GM10248 (cell line): ENCODE measurements at regions not wholly inside any gene's neighbourhood (a gene's known extent, or its start where the extent isn't known, plus 50 kb on each side); places are given as distances from the start of the nearest gene placed in this dataset.

Experiments
- CTCF ChIA-PET: fragments of 300-600 bp; sonication (Branson Sonifier 250); formaldehyde crosslinking; extraction: SDS; loops from one replicate; lab custom pipeline; 2021; ENCODE audit warnings: antibody characterized with exemption; lab: Yijun Ruan, JAX
- POLR2A ChIA-PET: fragments of 350-650 bp; sonication (Branson Sonifier 250); formaldehyde crosslinking; extraction: SDS; loops from one replicate; lab custom pipeline; 2020; ENCODE audit warnings: antibody characterized with exemption; lab: Yijun Ruan, JAX
- DNase-seq: peaks from one replicate; pipeline ENCODE4 v3.0.0; 2012; ENCODE audit errors: extremely low spot score
- TF ChIP-seq, protein P1 (sequence below): IDR thresholded peaks from 2 replicates; pipeline ENCODE4 v1.5.1; 2012; ENCODE audit warnings: mild to moderate bottlenecking, low read depth; ENCODE audit errors: extremely low read depth, missing control alignments, control extremely low read depth

GRCh38 chr7:88465600-88465999 is 158.9 kb upstream of the STEAP4 start:
- DNase-seq: no peak
- CTCF ChIA-PET: no interaction called here
- POLR2A ChIA-PET: no interaction called here
- TF ChIP-seq, protein P1, sequence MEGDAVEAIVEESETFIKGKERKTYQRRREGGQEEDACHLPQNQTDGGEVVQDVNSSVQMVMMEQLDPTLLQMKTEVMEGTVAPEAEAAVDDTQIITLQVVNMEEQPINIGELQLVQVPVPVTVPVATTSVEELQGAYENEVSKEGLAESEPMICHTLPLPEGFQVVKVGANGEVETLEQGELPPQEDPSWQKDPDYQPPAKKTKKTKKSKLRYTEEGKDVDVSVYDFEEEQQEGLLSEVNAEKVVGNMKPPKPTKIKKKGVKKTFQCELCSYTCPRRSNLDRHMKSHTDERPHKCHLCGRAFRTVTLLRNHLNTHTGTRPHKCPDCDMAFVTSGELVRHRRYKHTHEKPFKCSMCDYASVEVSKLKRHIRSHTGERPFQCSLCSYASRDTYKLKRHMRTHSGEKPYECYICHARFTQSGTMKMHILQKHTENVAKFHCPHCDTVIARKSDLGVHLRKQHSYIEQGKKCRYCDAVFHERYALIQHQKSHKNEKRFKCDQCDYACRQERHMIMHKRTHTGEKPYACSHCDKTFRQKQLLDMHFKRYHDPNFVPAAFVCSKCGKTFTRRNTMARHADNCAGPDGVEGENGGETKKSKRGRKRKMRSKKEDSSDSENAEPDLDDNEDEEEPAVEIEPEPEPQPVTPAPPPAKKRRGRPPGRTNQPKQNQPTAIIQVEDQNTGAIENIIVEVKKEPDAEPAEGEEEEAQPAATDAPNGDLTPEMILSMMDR: no peak

DNA sequence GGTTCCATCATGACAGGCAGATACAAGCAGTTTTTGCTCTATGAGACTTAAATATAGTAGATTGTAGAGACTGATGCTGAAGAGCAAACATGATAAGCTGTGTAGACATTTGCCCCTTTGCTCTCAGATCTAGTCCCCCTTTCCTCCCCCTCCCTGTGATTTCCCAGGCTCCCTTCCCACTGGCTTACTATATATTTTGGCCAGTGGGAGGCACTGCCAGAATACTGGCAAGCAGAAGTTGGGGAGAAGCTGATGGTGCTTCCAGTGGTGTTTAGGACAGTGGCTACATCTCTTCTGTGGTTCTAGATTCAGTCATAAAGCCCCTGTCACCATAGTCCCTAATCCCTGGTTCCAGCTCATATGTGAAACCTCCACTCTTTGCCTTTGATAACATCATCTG is 156.1 kb upstream of the STEAP4 start:
- TF ChIP-seq, protein P1: no peak
- POLR2A ChIA-PET: no interaction called here
- CTCF ChIA-PET: no interaction called here
- no peak for DNase-seq

DNA sequence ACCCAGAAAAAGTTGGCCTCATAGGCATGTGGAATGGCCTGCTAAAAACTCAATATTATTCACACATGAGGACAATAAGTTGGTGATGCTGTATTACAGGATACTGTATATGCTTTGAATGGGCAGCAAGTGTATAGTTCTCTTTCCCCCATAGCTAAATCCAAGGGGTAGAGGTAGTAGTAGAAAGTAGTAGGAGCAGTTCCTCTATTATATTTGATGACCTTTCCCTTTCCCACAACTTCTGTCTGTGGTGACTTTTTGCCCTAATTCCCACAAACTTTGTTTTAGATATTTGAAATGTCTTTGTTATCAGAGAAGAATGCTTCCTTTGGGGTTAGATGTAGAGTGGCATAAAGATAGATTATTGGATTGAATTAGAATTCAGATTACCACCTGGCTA is 154.0 kb upstream of the STEAP4 start:
- TF ChIP-seq, protein P1: no peak
- CTCF ChIA-PET: no interaction called here
- no peak for DNase-seq
- POLR2A ChIA-PET: no interaction called here

DNA sequence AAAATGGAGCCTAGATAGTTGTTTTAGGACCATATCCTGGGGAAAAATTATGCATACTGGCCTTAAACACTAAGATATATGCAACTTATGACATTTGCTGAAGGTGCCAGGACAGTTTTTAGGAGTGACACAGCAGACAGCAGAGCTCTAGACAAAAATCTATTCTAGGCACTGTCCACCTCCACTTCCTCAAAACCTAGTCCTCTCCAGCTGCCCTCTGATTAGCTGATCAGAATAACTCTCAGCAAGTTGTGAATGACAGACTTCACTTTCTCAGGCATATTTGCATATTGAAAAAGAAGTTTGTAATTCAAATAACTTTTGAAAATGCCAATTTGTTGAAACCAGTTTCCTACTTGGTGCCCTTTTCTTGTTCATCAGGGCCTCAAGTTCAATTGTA is 152.3 kb upstream of the STEAP4 start:
- TF ChIP-seq, protein P1: no peak
- POLR2A ChIA-PET: no interaction called here
- CTCF ChIA-PET: no interaction called here
- DNase-seq: no peak

DNA sequence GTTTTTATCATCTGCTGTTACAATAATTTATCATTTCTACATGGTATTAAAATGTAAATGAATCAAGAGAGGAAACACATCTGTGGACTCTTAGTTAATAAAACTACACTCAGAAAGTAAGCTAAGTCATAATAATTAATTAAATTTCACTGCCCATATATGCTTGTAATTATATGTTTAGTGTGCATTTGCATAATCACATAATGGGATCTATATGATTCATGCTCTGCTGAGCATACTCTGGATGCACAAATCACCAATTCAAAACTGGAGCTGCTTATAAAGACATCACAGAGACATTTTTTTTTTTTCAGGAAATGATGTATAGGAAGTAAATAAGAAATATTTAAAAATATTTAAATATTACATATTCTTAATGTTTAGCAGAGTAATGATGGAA is 151.6 kb upstream of the STEAP4 start:
- ChIA-PET POLR2A (no interaction called here), CTCF (no interaction called here)
- TF ChIP-seq, protein P1: no peak
- no peak for DNase-seq

DNA sequence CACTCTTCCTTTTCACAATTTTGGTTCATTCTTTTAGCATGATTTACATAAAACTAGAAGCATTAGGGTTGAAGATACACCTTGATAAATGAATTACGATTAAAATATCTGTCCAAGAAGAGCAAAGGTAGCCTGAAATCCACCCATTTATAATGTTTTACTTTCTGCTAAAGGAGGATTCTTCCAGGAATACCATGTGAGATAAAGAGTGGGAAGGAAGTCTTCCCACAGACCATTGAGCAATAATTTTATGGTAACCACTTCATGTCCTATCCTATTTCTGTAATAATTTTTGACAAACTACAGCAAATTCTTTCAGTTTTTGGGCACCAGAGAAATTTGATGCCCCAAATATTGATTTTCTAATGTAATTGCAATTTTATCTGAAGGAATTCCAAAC is 150.6 kb upstream of the STEAP4 start:
- TF ChIP-seq, protein P1: no peak
- no peak for DNase-seq
- POLR2A ChIA-PET: no interaction called here
- CTCF ChIA-PET: interaction anchor here (1.7 kb wide), 1 partner anchor 24 kb away, joined by 4 read pairs; no protein-coding TSS in a partner anchor

DNA sequence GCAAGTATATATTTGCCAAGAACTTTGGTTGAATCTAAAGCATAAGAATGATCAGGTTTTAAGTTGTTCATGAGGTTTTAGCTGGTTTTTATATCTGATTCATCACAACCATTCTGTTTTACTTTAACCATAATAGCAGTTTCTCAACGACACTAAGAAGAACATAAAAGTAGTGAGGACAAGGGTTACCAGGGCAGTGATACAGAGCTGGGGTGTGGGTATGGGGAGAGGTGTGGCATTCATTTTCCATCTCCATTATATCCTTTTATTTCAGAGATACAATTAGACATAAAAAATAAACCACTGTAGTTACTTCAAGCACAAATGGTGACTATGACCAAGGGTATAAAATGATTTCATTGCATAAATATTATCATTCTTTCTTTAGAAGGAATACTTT is 149.8 kb upstream of the STEAP4 start:
- ChIA-PET POLR2A (no interaction called here), CTCF (interaction anchor here (1.7 kb wide), 1 partner anchor 24 kb away, joined by 4 read pairs; no protein-coding TSS in a partner anchor)
- TF ChIP-seq, protein P1: no peak
- DNase-seq: no peak
